ENCODE measurements at regions not wholly inside any gene's neighbourhood (a gene's known extent, or its start where the extent isn't known, plus 50 kb on each side); places are given as distances from the start of the nearest gene placed in this dataset.

DNA sequence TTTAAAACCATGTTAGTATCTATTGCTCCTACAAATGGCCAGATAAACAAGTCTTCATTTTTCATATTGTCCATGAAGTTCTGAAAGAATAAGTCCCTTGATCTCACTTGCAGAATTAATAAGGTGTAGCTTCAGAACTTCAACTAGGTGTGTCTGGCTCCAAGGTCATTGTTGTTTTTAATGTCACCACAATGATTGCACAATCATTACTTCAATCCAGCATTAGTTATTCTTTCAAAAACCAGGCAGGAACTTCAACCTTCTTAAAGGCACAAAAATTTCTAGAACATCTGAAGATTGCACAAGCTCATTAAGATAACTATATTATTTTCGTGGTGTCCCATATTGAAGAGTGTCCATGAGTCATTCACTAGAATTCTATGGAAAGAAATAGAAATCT, 1386.4 kb downstream of the CDH11 start:
- TF ChIP-seq EZH2 (IDR thresholded peaks at IDR 0.05; ENCODE audit: borderline replicate concordance) (no peak), EZH2phosphoT487 (IDR thresholded peaks at IDR 0.05; ENCODE audit: low read depth, severe bottlenecking, unreplicated experiment) (no peak)
- TF ChIP-seq, protein P1, sequence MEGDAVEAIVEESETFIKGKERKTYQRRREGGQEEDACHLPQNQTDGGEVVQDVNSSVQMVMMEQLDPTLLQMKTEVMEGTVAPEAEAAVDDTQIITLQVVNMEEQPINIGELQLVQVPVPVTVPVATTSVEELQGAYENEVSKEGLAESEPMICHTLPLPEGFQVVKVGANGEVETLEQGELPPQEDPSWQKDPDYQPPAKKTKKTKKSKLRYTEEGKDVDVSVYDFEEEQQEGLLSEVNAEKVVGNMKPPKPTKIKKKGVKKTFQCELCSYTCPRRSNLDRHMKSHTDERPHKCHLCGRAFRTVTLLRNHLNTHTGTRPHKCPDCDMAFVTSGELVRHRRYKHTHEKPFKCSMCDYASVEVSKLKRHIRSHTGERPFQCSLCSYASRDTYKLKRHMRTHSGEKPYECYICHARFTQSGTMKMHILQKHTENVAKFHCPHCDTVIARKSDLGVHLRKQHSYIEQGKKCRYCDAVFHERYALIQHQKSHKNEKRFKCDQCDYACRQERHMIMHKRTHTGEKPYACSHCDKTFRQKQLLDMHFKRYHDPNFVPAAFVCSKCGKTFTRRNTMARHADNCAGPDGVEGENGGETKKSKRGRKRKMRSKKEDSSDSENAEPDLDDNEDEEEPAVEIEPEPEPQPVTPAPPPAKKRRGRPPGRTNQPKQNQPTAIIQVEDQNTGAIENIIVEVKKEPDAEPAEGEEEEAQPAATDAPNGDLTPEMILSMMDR (IDR thresholded peaks at IDR 0.05; ENCODE audit: poor library complexity): no peak
